Naive thymus-derived CD8-positive, alpha-beta T cell (primary cell): ENCODE measurements at regions not wholly inside any gene's neighbourhood (a gene's known extent, or its start where the extent isn't known, plus 50 kb on each side); places are given as distances from the start of the nearest gene placed in this dataset.
"Not testable (repeated sequence)": the region's sequence is repeated elsewhere in the genome, so short reads cannot be mapped to it uniquely, and the experiment has no call there.

Experiments
- ATAC-seq, 2 donors: fragments of 150-1000 bp; cut with Tn5 transposase in 1 of 2; sonication (Bioruptor Pico), chemical (Tn5 transposase) in 1 of 2; 1 replicate in 1 of 2; 2 replicates in 1 of 2; pipeline ENCODE4 v1.10.0; 2021; ENCODE audit warnings: mild to moderate bottlenecking in 2 of 2, moderate library complexity in 2 of 2
- POLR2A ChIA-PET: fragments of 350-600 bp; sonication (Branson Sonifier 250); formaldehyde crosslinking; loops from one replicate; lab custom pipeline; 2021; ENCODE audit warnings: antibody characterized with exemption; lab: Charles Lee
- DNase-seq, 10 donors: peaks; one replicate each; pipeline versions ENCODE4 v3.0.0 to v3.0.0-alpha.2; 2020 to 2022
- H3K27ac Mint-ChIP-seq, 10 donors: one replicate each; pipeline ENCODE4 v1.8.0; 2020 to 2022; ENCODE audit warnings: mild to moderate bottlenecking in 10 of 10, mixed read lengths in 10 of 10, moderate library complexity in 4 of 10, inconsistent platforms in 1 of 10
- H3K27me3 Mint-ChIP-seq, 5 donors: one replicate each; pipeline ENCODE4 v1.8.0; 2021 to 2022; ENCODE audit warnings: mixed read lengths in 5 of 5
- H3K36me3 Mint-ChIP-seq, 3 donors: one replicate each; pipeline ENCODE4 v1.8.0; 2020 to 2022; ENCODE audit warnings: mixed read lengths in 3 of 3, mild to moderate bottlenecking in 2 of 3, inconsistent platforms in 1 of 3
- H3K4me1 Mint-ChIP-seq, 4 donors: one replicate each; pipeline ENCODE4 v1.8.0; 2021 to 2022; ENCODE audit warnings: mixed read lengths in 4 of 4
- H3K4me3 Mint-ChIP-seq, 10 donors: one replicate each; pipeline ENCODE4 v1.8.0; 2020 to 2022; ENCODE audit warnings: mild to moderate bottlenecking in 10 of 10, mixed read lengths in 10 of 10, moderate library complexity in 6 of 10, inconsistent platforms in 1 of 10
- H3K9me3 Mint-ChIP-seq, 9 donors: one replicate each; pipeline ENCODE4 v1.8.0; 2020 to 2022; ENCODE audit warnings: mixed read lengths in 9 of 9, mild to moderate bottlenecking in 3 of 9, inconsistent platforms in 1 of 9, moderate library complexity in 1 of 9

GRCh38 chr13:24622481-24623148 lies 57.6 kb upstream of the ATP12A start:
- Mint-ChIP-seq H3K27ac (peak overlapping the region in 3 of 10 donors; percentile 10 to 53 (median 43)), H3K4me1 (peaks cover 29 to 62% (median 54%) of the 10 kb centered on the region in 4 donors)
- POLR2A ChIA-PET, H3K9me3 Mint-ChIP-seq, H3K36me3 Mint-ChIP-seq, ATAC-seq, DNase-seq, H3K4me3 Mint-ChIP-seq, H3K27me3 Mint-ChIP-seq: not testable (repeated sequence)

GRCh38 chr13:24623149-24623665 lies 57.0 kb upstream of the ATP12A start:
- H3K27me3 Mint-ChIP-seq, result no peaks in the 10 kb centered on the region
- H3K27ac Mint-ChIP-seq, result peak overlapping the region in 1 of 10 donors; percentile 19
- H3K36me3 Mint-ChIP-seq, result no peaks in the 10 kb centered on the region
- POLR2A ChIA-PET, result no interaction called here
- H3K4me1 Mint-ChIP-seq, result peaks cover 24 to 62% (median 48%) of the 10 kb centered on the region in 4 donors
- DNase-seq (no peak), ATAC-seq (no peak)
- H3K9me3 Mint-ChIP-seq, result no peaks in the 10 kb centered on the region
- H3K4me3 Mint-ChIP-seq, result no peak overlapping the region

- no peaks in the 10 kb centered on the region for H3K36me3 Mint-ChIP-seq
- ATAC-seq, result no peak
- POLR2A ChIA-PET, result interaction anchor here (1.5 kb wide), 1 partner anchor 19 kb away, joined by 3 read pairs; no protein-coding TSS in a partner anchor
- DNase-seq, result no peak
- no peaks in the 10 kb centered on the region for H3K27me3 Mint-ChIP-seq
- peak overlapping the region in 9 of 10 donors; percentile 6 to 94 (median 60) for H3K27ac Mint-ChIP-seq
- peaks cover 0 to 2% (median 0%) of the 10 kb centered on the region in 9 donors for H3K9me3 Mint-ChIP-seq
- H3K4me1 Mint-ChIP-seq, result peaks cover 17 to 53% (median 36%) of the 10 kb centered on the region in 4 donors
- peak overlapping the region in 5 of 10 donors; percentile 10 to 52 (median 18) for H3K4me3 Mint-ChIP-seq
Observed at GRCh38 chr13:24624363-24624762, 55.8 kb upstream of the ATP12A start.

GRCh38 chr13:24624801-24625231 lies 55.4 kb upstream of the ATP12A start:
- Mint-ChIP-seq H3K4me1 (peaks cover 17 to 51% (median 34%) of the 10 kb centered on the region in 4 donors), H3K4me3 (peak overlapping the region in 3 of 10 donors; percentile 50 to 73 (median 52)), H3K36me3 (no peaks in the 10 kb centered on the region), H3K9me3 (peaks cover 0 to 2% (median 0%) of the 10 kb centered on the region in 9 donors), H3K27ac (peak overlapping the region in 8 of 10 donors; percentile 68 to 97 (median 88)), H3K27me3 (no peaks in the 10 kb centered on the region)
- DNase-seq (no peak), ATAC-seq (no peak)
- POLR2A ChIA-PET, result interaction anchor here (1.5 kb wide), 1 partner anchor 19 kb away, joined by 3 read pairs; no protein-coding TSS in a partner anchor

- H3K27ac Mint-ChIP-seq, result peak overlapping the region; percentile 68 to 97 (median 88)
- POLR2A ChIA-PET, result interaction anchor here (1.5 kb wide), 1 partner anchor 18 kb away, joined by 3 read pairs; no protein-coding TSS in a partner anchor
- H3K4me3 Mint-ChIP-seq, result peak overlapping the region in 8 of 10 donors; percentile 48 to 73 (median 62)
- peaks cover 17 to 48% (median 32%) of the 10 kb centered on the region in 4 donors for H3K4me1 Mint-ChIP-seq
- peak in 3 of 10 donors; percentile 8 to 25 (median 12) for DNase-seq
- no peaks in the 10 kb centered on the region for H3K36me3 Mint-ChIP-seq
- peaks cover 0 to 2% (median 0%) of the 10 kb centered on the region in 9 donors for H3K9me3 Mint-ChIP-seq
- H3K27me3 Mint-ChIP-seq, result no peaks in the 10 kb centered on the region
- peak; percentile 33 for ATAC-seq
Observed at GRCh38 chr13:24625331-24625731, 54.9 kb upstream of the ATP12A start.

GRCh38 chr13:24625870-24626849 lies 54.0 kb upstream of the ATP12A start:
- no peaks in the 10 kb centered on the region for H3K27me3 Mint-ChIP-seq
- H3K4me1 Mint-ChIP-seq, result peaks cover 21 to 50% (median 38%) of the 10 kb centered on the region in 4 donors
- ATAC-seq (peak; percentile 66 to 83), DNase-seq (peak in 4 of 10 donors; percentile 16 to 34 (median 24))
- no peaks in the 10 kb centered on the region for H3K36me3 Mint-ChIP-seq
- POLR2A ChIA-PET, result interaction anchor here (2.4 kb wide), 1 partner anchor 8 kb away, joined by 10 read pairs; no protein-coding TSS in a partner anchor
- H3K27ac Mint-ChIP-seq, result peak overlapping the region; percentile 68 to 97 (median 88)
- peaks cover 0 to 2% (median 0%) of the 10 kb centered on the region in 9 donors for H3K9me3 Mint-ChIP-seq
- H3K4me3 Mint-ChIP-seq, result peak overlapping the region in 9 of 10 donors; percentile 38 to 73 (median 54)

- ATAC-seq (no peak), DNase-seq (no peak)
- Mint-ChIP-seq H3K27ac (peak overlapping the region in 6 of 10 donors; percentile 11 to 94 (median 50)), H3K9me3 (peaks cover 0 to 2% (median 0%) of the 10 kb centered on the region in 9 donors), H3K27me3 (no peaks in the 10 kb centered on the region), H3K4me3 (no peak overlapping the region), H3K4me1 (peaks cover 21 to 50% (median 38%) of the 10 kb centered on the region in 4 donors), H3K36me3 (no peaks in the 10 kb centered on the region)
- POLR2A ChIA-PET, result interaction anchor here (1.0 to 2.4 kb wide), 2 partner anchors 9 to 54 kb away, joined by 3 to 10 read pairs; no protein-coding TSS in a partner anchor
Observed at GRCh38 chr13:24627090-24627714, 53.0 kb upstream of the ATP12A start.

- ATAC-seq (no peak), DNase-seq (no peak)
- peak overlapping the region in 1 of 10 donors; percentile 27 for H3K4me3 Mint-ChIP-seq
- H3K36me3 Mint-ChIP-seq, result no peaks in the 10 kb centered on the region
- POLR2A ChIA-PET, result interaction anchor here (1.0 to 2.4 kb wide), 2 partner anchors 9 to 53 kb away, joined by 3 to 10 read pairs; no protein-coding TSS in a partner anchor
- H3K4me1 Mint-ChIP-seq, result peaks cover 21 to 50% (median 38%) of the 10 kb centered on the region in 4 donors
- H3K27me3 Mint-ChIP-seq, result no peaks in the 10 kb centered on the region
- peak overlapping the region in 6 of 10 donors; percentile 17 to 73 (median 30) for H3K27ac Mint-ChIP-seq
- peaks cover 0 to 2% (median 0%) of the 10 kb centered on the region in 9 donors for H3K9me3 Mint-ChIP-seq
Observed at GRCh38 chr13:24627946-24628345, 52.3 kb upstream of the ATP12A start.

- DNase-seq (no peak), ATAC-seq (no peak)
- POLR2A ChIA-PET, result no interaction called here
- Mint-ChIP-seq H3K4me1 (peaks cover 23 to 43% (median 35%) of the 10 kb centered on the region in 4 donors), H3K27ac (peak overlapping the region in 2 of 10 donors; percentile 9 to 19), H3K36me3 (no peaks in the 10 kb centered on the region), H3K9me3 (peaks cover 0 to 2% (median 0%) of the 10 kb centered on the region in 9 donors), H3K4me3 (no peak overlapping the region), H3K27me3 (no peaks in the 10 kb centered on the region)
Observed at GRCh38 chr13:24629320-24629719, 50.9 kb upstream of the ATP12A start.

- Mint-ChIP-seq H3K27me3 (no peaks in the 10 kb centered on the region), H3K9me3 (peaks cover 0 to 2% (median 0%) of the 10 kb centered on the region in 9 donors), H3K36me3 (no peaks in the 10 kb centered on the region), H3K4me3 (no peak overlapping the region), H3K27ac (peak overlapping the region in 1 of 10 donors; percentile 65), H3K4me1 (peaks cover 21 to 35% (median 27%) of the 10 kb centered on the region in 4 donors)
- no peak for DNase-seq
- POLR2A ChIA-PET, result no interaction called here
- ATAC-seq, result no peak
Observed at GRCh38 chr13:24630121-24630520, 50.1 kb upstream of the ATP12A start.
